Limb (tissue), 2 donors: ENCODE measurements at regions not wholly inside any gene's neighbourhood (a gene's known extent, or its start where the extent isn't known, plus 50 kb on each side); places are given as distances from the start of the nearest gene placed in this dataset.
A peak's percentile ranks its signal among the peaks of the same experiment; 100 is the strongest.
"Not testable (repeated sequence)": the region's sequence is repeated elsewhere in the genome, so short reads cannot be mapped to it uniquely, and the experiment has no call there.

Source experiments
- DNase-seq, 2 donors: peaks; one replicate each; pipeline ENCODE4 v3.0.0-alpha.2; 2016; ENCODE audit errors: extremely low spot score in 2 of 2

- no peak for DNase-seq
These were observed 93.2 kb upstream of the TNFSF4 start for GRCh38 chr1:173300061-173301044.

DNA sequence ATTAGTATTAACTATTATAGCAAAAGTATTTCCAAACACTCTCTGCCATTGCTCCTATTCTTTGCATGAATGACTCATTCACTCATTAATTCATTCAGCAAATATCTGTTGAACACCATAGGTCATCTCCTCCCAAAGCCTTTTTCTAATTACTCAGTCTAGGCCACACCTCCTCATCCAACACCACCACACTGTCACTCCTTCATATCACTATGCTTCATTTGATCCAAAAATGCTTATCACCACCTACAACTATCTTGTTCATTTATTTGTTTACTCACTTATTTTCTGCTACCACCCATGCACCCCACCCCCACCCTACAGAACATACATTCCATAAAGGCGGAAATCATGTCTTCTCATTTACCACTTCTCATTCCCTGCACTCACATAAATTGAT, 94.4 kb upstream of the TNFSF4 start:
- no peak for DNase-seq

GRCh38 chr1:173302366-173302765, 95.2 kb upstream of the TNFSF4 start:
- DNase-seq, result no peak

DNA sequence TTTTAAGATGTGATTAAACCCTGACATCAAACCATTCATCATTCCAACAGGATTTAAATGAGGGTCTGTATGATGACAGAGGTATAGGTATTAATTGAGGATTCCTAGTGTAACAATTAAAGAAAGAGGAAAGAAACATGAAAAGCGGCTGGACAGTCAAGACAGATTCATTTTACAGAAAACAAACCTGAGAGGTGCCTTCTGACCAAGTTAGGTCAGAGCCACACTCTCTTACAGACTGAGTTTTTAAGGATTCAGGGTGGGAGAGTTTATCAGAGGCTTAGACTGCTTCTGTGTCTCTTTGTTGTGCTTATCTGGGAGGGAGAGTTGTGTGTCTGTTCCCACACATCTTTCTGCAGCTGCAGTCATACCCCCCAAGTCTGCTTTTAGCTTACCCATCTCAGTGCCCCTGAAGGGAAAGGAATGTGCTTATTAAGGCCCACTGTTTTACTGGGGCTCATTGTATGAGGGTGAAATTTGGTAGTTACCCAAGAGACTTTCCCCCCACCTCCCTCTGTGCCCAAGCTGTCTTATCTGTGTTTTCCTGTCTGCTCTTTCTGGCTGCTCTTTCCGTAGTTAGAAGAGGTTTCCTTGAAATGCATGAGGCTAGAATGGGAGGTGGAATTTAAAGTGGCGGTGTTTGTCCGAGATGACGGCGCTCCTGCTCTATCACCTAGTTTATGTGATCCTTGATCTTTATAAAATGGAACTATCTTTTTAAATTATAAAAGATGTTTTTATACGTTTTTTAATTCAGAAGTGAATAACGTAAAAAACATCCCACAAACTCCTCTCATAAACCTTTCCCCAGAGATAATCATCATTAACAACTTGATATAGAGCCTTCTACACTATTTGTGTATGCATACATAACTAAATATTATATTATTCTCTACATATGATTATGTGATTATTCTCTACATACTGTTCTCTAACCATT, 96.0 kb upstream of the TNFSF4 start:
- DNase-seq, result no peak

GRCh38 chr1:173303984-173304383, 96.9 kb upstream of the TNFSF4 start:
- DNase-seq, result no peak

GRCh38 chr1:173304529-173305227, 97.5 kb upstream of the TNFSF4 start:
- DNase-seq, result no peak

DNA sequence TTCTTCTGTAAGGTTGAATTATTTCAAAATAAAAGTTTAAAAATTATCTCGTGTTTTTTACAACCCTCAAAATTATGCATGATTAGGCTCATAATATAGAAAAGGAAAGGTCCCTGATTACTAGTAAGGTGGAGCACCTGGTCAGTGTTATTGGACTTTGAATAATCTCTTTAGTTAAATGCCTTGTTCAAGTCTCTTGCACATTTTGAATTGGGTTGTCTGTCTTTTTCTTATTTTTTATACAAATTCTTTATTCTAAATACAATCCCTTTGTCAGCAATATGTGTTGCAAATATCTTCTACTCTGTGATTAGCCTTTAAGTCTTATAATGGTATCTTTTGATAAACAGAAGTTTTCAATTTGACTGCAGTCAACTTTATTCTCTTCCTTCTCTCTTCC, 100.7 kb upstream of the TNFSF4 start:
- no peak for DNase-seq

- no peak for DNase-seq
These were observed 107.5 kb upstream of the TNFSF4 start for GRCh38 chr1:173314656-173315055.

DNA sequence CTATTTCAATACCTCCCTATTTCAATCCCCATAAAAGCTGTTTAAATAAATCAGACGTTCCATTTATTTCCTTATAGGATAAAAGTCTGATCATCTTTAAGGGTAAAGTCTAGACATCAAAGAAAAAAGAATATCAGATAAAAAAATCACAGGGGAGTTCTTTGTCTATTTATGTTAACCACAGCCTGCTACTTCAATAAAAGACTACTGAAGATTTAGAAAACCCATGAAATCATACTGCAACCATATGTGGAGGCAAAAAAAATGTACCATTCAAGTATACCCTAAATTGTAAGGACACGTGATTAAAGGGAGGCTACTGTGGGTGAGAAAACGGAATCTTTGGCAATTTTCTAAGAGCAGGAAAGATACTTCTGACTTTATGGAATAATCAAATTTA, 108.2 kb upstream of the TNFSF4 start:
- DNase-seq, result no peak

GRCh38 chr1:173318788-173319187, 111.7 kb upstream of the TNFSF4 start:
- no peak for DNase-seq

- DNase-seq, result not testable (repeated sequence)
These were observed 117.2 kb upstream of the TNFSF4 start for GRCh38 chr1:173324352-173324751.

- DNase-seq, result not testable (repeated sequence)
These were observed 120.9 kb upstream of the TNFSF4 start for GRCh38 chr1:173327987-173328386.

DNA sequence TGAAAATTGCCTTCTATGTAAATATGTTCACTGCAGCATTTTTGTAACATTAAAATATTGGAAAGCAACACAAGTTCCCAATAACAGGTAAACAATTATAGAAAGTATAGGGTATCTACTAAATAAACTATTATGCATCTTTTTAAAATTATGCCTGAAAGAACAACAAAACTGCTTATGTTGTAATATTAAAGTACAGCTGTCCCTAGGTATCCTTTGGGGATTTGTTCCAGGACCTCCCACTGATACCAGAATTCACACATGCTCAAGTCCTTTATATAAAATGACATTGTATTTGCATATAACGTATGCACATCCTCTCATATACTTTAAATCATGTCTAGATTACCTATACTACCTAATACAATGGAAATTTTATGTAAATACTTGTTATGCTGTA, 121.8 kb upstream of the TNFSF4 start:
- DNase-seq, result no peak

DNA sequence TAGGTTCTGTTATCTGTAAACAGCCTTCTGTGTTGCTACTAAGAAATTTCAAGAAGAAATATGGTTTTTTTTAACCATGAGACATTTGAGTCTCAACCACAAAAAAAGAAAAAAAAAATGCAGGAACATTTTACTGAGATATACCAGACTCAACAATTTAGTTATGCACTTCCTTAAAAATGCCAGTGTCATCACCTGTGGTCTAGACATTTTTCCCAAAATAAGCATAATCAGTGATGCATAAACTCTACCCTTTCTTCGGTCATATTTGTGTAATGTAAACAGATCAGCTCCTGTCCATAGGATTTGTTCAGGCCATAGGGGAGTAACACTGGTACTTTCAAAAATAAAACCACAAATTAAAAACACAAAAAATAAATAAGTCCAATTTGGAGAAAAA, 122.6 kb upstream of the TNFSF4 start:
- no peak for DNase-seq

DNA sequence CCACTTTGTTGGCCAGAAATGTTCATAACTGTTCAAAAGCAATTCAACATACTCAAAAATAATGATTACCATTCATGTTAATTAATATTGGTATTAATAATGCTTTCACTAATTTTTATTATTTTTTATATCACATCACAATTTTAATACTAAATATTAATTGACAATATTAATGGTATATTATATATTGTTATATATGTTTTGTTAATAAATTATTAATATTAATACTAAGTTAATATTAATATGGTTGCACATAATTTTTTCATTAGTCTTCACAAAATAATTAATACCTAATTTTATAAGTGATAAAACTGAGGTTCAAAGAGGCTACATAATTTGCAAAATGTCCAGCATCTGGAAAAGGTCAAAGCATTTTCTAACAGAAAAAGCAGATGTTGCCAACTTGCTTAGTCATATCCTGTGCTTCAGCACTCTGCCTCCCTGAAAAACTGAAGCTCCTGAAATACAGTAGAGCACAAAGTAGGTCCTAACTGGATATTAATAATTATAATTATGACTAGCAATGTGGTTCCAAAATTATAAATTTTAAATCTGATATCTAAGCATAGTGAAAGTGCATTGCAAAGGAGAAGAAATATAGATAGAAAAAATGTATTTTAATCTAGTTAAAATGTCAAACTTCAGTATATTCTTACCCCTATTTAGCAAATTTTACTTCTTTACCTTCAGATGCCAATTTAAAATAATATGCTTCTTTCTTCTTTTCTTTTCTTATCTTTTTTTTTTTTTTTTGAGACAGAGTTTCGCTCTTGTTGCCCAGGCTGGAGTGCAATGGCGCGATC, 123.2 kb upstream of the TNFSF4 start:
- peak in 1 of 2 donors; percentile 57 for DNase-seq

GRCh38 chr1:173330952-173331548, 123.9 kb upstream of the TNFSF4 start:
- not testable (repeated sequence) for DNase-seq

GRCh38 chr1:173332026-173332425, 124.9 kb upstream of the TNFSF4 start:
- no peak for DNase-seq

GRCh38 chr1:173333581-173333980, 126.5 kb upstream of the TNFSF4 start:
- DNase-seq, result no peak

DNA sequence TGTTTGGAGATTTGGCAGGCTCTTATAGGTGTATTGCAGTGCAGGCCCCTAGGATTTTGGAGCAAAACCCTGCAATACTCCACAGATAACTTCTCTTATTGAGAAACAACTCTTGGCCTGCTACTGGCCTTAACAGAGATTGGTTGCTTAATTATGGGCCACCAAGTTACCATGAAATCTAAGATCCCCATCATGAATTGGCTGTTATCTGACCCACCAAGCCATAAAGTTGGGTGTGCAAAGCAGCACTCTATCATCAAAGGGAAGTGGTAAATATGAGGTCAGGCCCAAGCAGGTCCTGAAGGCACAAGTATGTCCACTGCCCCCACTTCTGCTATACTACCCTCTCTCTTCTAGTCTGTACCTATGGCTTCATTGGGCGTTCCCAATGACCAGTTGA, 130.0 kb upstream of the TNFSF4 start:
- DNase-seq, result no peak

DNA sequence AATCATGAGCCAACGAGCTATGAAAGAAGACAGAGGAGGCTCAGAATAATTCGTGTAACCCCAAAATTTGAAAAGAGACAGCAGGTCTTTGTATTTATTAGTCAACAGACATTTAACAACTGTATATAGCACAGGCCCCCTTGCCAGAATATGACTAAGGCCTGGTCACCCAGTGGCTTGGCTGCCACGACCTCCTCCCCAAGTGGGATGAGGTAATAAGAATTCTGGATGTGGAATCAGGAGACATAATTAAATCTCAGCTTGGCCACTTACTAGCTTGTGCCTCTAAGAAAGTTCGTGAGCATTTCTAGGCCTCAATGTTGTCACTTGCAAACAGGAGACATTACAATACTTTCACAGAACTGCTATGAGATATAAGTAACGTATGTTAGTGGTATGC, 134.2 kb upstream of the TNFSF4 start:
- DNase-seq, result no peak
